Osteocyte (in vitro differentiated cells): ENCODE measurements at regions not wholly inside any gene's neighbourhood (a gene's known extent, or its start where the extent isn't known, plus 50 kb on each side); places are given as distances from the start of the nearest gene placed in this dataset.

ENCODE experiments used
- DNase-seq: peaks from one replicate; pipeline ENCODE4 v3.0.0; 2021; ENCODE audit warnings: mixed read lengths; ENCODE audit not compliant: unreplicated experiment; ENCODE audit errors: extremely low spot score
- H3K27ac Mint-ChIP-seq: one replicate; pipeline ENCODE4 v1.8.0; 2021; ENCODE audit warnings: mild to moderate bottlenecking, mixed read lengths; ENCODE audit not compliant: unreplicated experiment
- H3K27me3 Mint-ChIP-seq: one replicate; pipeline ENCODE4 v1.8.0; 2021; ENCODE audit warnings: mixed read lengths; ENCODE audit not compliant: unreplicated experiment
- H3K36me3 Mint-ChIP-seq: one replicate; pipeline ENCODE4 v1.8.0; 2021; ENCODE audit warnings: mixed read lengths; ENCODE audit not compliant: unreplicated experiment
- H3K4me1 Mint-ChIP-seq: one replicate; pipeline ENCODE4 v1.8.0; 2021; ENCODE audit warnings: mixed read lengths; ENCODE audit not compliant: unreplicated experiment
- H3K4me3 Mint-ChIP-seq: one replicate; pipeline ENCODE4 v1.8.0; 2021; ENCODE audit warnings: mild to moderate bottlenecking, moderate library complexity, mixed read lengths; ENCODE audit not compliant: unreplicated experiment
- H3K9me3 Mint-ChIP-seq: one replicate; pipeline ENCODE4 v1.8.0; 2021; ENCODE audit warnings: mixed read lengths; ENCODE audit not compliant: unreplicated experiment
- TF ChIP-seq, protein P1 (sequence below): fragments of 200-600 bp; sonication (generic); IDR thresholded peaks from 2 replicates; pipeline ENCODE4 v1.5.0; 2021; ENCODE audit warnings: antibody characterized with exemption, mild to moderate bottlenecking, moderate library complexity

GRCh38 chr4:111720866-111721265 is 424.4 kb upstream of the FAM241A start:
- Mint-ChIP-seq H3K4me1 (no peaks in the 10 kb centered on the region), H3K27ac (no peak overlapping the region), H3K36me3 (no peaks in the 10 kb centered on the region), H3K9me3 (no peaks in the 10 kb centered on the region), H3K4me3 (no peak overlapping the region), H3K27me3 (no peaks in the 10 kb centered on the region)
- TF ChIP-seq, protein P1, sequence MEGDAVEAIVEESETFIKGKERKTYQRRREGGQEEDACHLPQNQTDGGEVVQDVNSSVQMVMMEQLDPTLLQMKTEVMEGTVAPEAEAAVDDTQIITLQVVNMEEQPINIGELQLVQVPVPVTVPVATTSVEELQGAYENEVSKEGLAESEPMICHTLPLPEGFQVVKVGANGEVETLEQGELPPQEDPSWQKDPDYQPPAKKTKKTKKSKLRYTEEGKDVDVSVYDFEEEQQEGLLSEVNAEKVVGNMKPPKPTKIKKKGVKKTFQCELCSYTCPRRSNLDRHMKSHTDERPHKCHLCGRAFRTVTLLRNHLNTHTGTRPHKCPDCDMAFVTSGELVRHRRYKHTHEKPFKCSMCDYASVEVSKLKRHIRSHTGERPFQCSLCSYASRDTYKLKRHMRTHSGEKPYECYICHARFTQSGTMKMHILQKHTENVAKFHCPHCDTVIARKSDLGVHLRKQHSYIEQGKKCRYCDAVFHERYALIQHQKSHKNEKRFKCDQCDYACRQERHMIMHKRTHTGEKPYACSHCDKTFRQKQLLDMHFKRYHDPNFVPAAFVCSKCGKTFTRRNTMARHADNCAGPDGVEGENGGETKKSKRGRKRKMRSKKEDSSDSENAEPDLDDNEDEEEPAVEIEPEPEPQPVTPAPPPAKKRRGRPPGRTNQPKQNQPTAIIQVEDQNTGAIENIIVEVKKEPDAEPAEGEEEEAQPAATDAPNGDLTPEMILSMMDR, result no peak
- no peak for DNase-seq

GRCh38 chr4:111722213-111722720 is 423.0 kb upstream of the FAM241A start:
- no peak overlapping the region for H3K27ac Mint-ChIP-seq
- H3K27me3 Mint-ChIP-seq, result no peaks in the 10 kb centered on the region
- DNase-seq, result no peak
- no peaks in the 10 kb centered on the region for H3K36me3 Mint-ChIP-seq
- H3K4me1 Mint-ChIP-seq, result no peaks in the 10 kb centered on the region
- no peaks in the 10 kb centered on the region for H3K9me3 Mint-ChIP-seq
- TF ChIP-seq, protein P1, result no peak
- H3K4me3 Mint-ChIP-seq, result no peak overlapping the region

- no peak overlapping the region for H3K27ac Mint-ChIP-seq
- TF ChIP-seq, protein P1, result no peak
- no peak for DNase-seq
- no peaks in the 10 kb centered on the region for H3K9me3 Mint-ChIP-seq
- no peaks in the 10 kb centered on the region for H3K4me1 Mint-ChIP-seq
- no peak overlapping the region for H3K4me3 Mint-ChIP-seq
- H3K36me3 Mint-ChIP-seq, result no peaks in the 10 kb centered on the region
- H3K27me3 Mint-ChIP-seq, result peaks cover 2% of the 10 kb centered on the region
Observed at GRCh38 chr4:111736516-111736915, 408.7 kb upstream of the FAM241A start.

DNA sequence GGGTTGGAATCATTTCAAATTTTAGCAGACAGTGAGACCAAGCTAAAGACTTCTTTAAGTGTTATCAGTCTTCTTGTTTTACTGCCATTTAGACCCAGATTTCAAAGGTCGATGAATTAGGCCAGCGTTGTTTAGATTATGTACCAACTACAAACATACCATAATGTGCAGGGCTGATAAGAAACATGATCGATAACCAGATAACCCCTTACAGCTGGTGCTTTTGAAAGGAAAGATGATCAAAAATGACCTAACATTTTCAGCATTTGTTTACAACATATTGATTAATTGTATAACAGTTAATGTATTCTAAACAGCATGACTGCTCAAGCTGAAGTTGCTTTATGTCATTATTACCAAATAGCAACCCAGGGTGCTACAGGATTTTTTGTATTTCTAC is 400.4 kb upstream of the FAM241A start:
- no peak for DNase-seq
- Mint-ChIP-seq H3K27me3 (peaks cover 4% of the 10 kb centered on the region), H3K36me3 (no peaks in the 10 kb centered on the region), H3K9me3 (no peaks in the 10 kb centered on the region), H3K4me3 (no peak overlapping the region), H3K27ac (no peak overlapping the region), H3K4me1 (no peaks in the 10 kb centered on the region)
- TF ChIP-seq, protein P1, result no peak

- no peaks in the 10 kb centered on the region for H3K9me3 Mint-ChIP-seq
- TF ChIP-seq, protein P1, result no peak
- no peak overlapping the region for H3K4me3 Mint-ChIP-seq
Observed at GRCh38 chr4:111748157-111748556, 397.1 kb upstream of the FAM241A start.

More at GRCh38 chr4:111748157-111748556, 397.1 kb upstream of the FAM241A start:
- Mint-ChIP-seq H3K27ac (no peak overlapping the region), H3K36me3 (no peaks in the 10 kb centered on the region), H3K27me3 (peaks cover 9% of the 10 kb centered on the region), H3K4me1 (no peaks in the 10 kb centered on the region)
- no peak for DNase-seq
